Bronchial epithelial cell (primary cell): ENCODE measurements at regions not wholly inside any gene's neighbourhood (a gene's known extent, or its start where the extent isn't known, plus 50 kb on each side); places are given as distances from the start of the nearest gene placed in this dataset.

Experiments
- DNase-seq: peaks from one replicate; pipeline ENCODE4 v3.0.0-alpha.2; 2010; ENCODE audit warnings: low read depth
- FAIRE-seq: peaks from 2 replicates; lab custom pipeline; 2011; peaks lifted over from hg19 to GRCh38; lab: Jason Lieb, UNC
- H3K27me3 ChIP-seq: 2 replicates; pipeline ENCODE4 v1.5.1; 2011; ENCODE audit warnings: low read length; ENCODE audit not compliant: control insufficient read depth, insufficient read depth
- H3K36me3 ChIP-seq: 2 replicates; pipeline ENCODE4 v1.5.1; 2011; ENCODE audit warnings: low read length; ENCODE audit not compliant: control insufficient read depth, insufficient read depth
- H3K4me3 ChIP-seq: 2 replicates; pipeline ENCODE4 v1.5.1; 2011; ENCODE audit warnings: mild to moderate bottlenecking, low read depth, low read length, control low read depth
- TF ChIP-seq, protein P1 (sequence below): IDR thresholded peaks from 2 replicates; pipeline ENCODE4 v1.5.1; 2011; ENCODE audit warnings: mild to moderate bottlenecking, moderate library complexity, low read length, control low read depth, inconsistent platforms; ENCODE audit not compliant: insufficient read depth, severe bottlenecking

DNA sequence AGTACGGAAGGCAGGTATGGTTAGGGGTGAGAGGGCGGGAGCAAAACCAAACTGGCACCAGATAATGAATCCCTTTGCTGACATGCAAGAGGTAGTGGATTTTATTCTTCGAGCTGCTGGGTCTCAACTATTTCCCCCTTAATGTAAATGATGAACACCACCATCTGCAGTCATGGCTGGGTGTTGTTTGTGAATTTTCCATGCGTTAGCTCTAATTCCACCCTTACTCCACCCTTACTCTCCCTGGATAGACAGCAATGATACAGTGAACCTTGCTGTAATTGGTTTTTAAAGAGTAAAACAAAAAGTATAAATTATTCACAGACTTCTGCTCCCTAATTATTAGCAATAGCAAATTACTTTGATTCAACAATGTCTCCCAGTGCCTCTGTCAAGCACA is 74.5 kb upstream of the PDE1C start:
- Histone ChIP-seq H3K27me3 (no peaks in the 10 kb centered on the region), H3K36me3 (no peaks in the 10 kb centered on the region), H3K4me3 (no peak overlapping the region)
- TF ChIP-seq, protein P1, sequence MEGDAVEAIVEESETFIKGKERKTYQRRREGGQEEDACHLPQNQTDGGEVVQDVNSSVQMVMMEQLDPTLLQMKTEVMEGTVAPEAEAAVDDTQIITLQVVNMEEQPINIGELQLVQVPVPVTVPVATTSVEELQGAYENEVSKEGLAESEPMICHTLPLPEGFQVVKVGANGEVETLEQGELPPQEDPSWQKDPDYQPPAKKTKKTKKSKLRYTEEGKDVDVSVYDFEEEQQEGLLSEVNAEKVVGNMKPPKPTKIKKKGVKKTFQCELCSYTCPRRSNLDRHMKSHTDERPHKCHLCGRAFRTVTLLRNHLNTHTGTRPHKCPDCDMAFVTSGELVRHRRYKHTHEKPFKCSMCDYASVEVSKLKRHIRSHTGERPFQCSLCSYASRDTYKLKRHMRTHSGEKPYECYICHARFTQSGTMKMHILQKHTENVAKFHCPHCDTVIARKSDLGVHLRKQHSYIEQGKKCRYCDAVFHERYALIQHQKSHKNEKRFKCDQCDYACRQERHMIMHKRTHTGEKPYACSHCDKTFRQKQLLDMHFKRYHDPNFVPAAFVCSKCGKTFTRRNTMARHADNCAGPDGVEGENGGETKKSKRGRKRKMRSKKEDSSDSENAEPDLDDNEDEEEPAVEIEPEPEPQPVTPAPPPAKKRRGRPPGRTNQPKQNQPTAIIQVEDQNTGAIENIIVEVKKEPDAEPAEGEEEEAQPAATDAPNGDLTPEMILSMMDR: no peak
- DNase-seq: no peak
- FAIRE-seq: no peak

DNA sequence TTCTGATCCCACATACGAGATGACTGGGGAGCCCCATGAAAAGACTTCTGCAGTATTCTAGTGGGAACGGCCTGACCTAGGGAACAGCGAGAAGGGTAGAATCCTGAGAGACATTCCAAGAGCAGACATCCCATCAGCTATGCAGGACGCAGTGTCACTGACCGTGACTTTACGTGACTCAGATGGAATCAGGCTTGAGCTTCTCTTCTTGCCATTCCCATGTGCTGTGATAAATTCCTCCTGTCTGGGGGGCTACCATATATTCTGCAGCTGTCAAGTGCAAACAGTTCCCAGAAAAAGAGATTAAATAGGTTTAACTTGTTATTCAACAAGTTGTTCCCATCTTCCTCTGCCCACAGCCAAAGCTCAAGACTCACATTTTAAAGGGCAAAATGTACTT is 73.1 kb upstream of the PDE1C start:
- FAIRE-seq (no peak), DNase-seq (no peak)
- no peaks in the 10 kb centered on the region for H3K36me3 ChIP-seq
- H3K4me3 ChIP-seq: no peak overlapping the region
- H3K27me3 ChIP-seq: no peaks in the 10 kb centered on the region
- TF ChIP-seq, protein P1: no peak

DNA sequence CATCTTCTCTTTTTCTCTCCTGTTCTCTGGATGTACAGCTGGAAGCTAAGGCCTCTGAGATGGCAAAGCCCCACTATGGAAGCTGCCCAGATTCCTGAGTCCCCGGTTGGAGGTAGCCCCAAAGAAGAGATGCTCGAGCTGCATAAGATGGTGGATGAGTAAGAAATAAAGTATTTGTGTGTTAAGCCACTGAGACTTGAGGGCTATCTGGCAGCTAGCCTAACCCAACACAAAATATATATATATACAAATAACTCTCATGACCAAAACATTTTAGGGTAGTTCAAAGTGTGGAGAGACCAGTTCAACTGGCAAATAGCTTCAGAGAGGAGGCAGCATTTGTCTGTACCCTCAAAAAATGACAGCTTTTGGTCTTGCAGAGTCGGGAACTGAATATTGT is 72.4 kb upstream of the PDE1C start:
- FAIRE-seq (no peak), DNase-seq (no peak)
- Histone ChIP-seq H3K4me3 (no peak overlapping the region), H3K27me3 (no peaks in the 10 kb centered on the region), H3K36me3 (no peaks in the 10 kb centered on the region)
- TF ChIP-seq, protein P1: no peak

DNA sequence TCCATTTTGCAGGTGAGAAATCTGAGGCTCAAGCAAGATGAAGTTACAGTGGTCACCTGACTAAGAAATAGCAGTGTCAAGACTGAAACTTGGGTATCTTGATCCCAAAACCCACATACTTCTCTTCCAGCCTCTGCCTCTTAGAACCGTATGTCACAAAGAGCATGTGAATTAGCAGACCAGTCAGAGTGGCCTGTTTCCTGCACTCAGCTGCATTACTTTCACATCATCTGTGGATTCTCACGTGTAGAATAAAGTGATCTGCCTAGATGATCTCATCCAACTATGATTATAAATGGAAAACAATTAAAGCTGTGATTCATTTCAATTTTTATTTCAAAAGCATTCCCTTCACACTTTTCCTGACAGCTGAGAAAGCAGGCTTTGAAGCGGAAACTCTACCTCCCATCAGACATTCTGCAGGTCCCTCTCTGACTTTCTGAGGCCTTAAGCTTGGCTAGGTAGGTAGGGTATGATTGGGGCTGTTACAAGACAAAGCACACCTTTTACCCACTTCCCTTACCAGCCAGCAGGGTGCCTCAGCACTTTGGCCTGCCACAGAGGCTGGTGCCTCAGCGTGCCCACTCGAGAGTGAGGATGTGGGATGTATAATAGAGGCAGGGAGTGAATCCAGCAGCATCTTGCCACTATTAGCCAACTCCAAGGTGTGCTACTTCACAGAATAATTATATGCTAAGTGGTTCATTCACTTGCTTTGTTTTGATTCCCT is 70.2 kb upstream of the PDE1C start:
- Histone ChIP-seq H3K36me3 (no peaks in the 10 kb centered on the region), H3K4me3 (no peak overlapping the region), H3K27me3 (no peaks in the 10 kb centered on the region)
- DNase-seq (no peak), FAIRE-seq (no peak)
- TF ChIP-seq, protein P1: no peak

DNA sequence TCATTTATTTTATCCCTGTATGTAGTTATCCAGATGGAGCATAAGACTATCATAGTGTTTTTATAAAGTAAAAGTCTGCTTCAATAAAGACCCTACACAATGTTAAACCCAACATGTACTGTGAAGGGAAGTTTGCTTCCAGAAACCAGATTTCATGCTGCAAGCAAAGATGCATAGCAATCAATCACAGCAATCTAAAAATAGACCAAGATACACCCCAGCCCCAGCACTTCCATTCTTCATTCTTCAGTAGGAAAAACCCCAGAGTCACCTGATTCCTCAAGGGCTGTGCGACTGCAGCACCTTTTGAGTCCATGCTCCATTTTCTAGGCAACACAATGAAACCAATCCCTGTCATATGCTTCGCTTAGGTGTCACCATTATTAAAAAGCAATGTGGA is 66.9 kb upstream of the PDE1C start:
- TF ChIP-seq, protein P1: no peak
- DNase-seq (no peak), FAIRE-seq (no peak)
- Histone ChIP-seq H3K4me3 (no peak overlapping the region), H3K36me3 (no peaks in the 10 kb centered on the region), H3K27me3 (no peaks in the 10 kb centered on the region)

DNA sequence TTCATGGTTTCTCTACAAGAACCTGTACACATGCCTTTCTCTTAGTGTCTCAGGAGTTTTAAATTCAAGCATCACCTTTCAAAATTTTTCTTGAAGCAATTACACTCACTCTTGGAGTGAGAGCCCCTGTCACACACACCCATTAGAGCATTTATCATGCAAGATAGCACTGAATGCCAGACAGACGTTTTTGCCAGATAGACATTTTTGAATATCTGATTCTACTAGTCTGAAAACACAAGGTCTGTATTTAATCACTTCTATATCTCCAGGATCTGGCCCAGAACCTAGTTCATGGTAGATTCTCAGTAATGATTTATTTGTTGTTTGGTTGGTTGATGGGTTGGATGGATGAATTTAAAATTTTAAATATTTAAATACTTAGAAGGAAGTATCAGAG is 60.9 kb upstream of the PDE1C start:
- Histone ChIP-seq H3K36me3 (no peaks in the 10 kb centered on the region), H3K27me3 (no peaks in the 10 kb centered on the region), H3K4me3 (no peak overlapping the region)
- DNase-seq: no peak
- no peak for FAIRE-seq
- TF ChIP-seq, protein P1: no peak
